HG02642 (cell line): ENCODE measurements at regions not wholly inside any gene's neighbourhood (a gene's known extent, or its start where the extent isn't known, plus 50 kb on each side); places are given as distances from the start of the nearest gene placed in this dataset.
"Not testable (repeated sequence)": the region's sequence is repeated elsewhere in the genome, so short reads cannot be mapped to it uniquely, and the experiment has no call there.

Experiments used
- ATAC-seq: cut with Tn5 transposase; IDR thresholded peaks from one replicate; pipeline ENCODE4 v1.9.1; 2021; ENCODE audit warnings: mild to moderate bottlenecking; ENCODE audit not compliant: unreplicated experiment, poor library complexity

GRCh38 chr6:81073318-81073717 is 679.2 kb downstream of the TENT5A start:
- no peak for ATAC-seq

DNA sequence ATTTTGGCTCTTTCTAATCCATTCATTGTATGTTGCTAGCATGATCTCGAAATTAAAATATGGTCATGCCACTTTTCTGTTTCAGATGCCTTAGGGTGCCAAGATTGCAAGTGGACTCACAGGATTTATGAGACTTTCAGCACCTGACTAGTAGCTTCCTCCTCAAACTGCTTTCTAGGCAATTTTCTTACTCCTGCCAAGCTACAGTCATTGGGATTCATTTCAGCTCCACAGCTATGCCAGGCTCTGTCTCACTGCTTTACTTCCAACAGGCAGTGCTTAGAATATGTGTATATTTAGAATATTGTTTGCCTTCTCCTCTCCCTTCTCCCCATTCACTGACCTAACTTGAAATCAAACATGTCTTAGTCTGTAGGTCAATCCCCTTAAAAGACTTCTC is 681.4 kb downstream of the TENT5A start:
- ATAC-seq = no peak

DNA sequence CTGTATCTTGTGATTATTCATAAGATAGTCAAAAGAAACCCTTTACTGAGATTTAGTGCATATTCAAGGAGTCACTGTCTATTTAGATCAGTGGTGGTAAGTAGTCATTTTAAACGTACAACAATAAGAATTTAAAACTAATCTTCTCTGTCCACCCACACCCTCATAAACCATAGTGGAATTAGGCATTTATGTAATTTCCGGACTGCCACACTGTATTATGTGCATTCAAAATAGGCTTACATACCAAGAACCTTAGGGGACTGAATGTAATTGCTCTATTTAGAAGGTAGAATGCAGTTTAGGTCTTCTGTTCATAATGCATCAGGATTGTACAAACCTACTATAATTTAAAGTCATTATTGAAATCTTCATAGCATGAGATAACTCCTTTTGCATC is 685.4 kb downstream of the TENT5A start:
- ATAC-seq = no peak

GRCh38 chr6:81063891-81064290 is 688.6 kb downstream of the TENT5A start:
- ATAC-seq = no peak

DNA sequence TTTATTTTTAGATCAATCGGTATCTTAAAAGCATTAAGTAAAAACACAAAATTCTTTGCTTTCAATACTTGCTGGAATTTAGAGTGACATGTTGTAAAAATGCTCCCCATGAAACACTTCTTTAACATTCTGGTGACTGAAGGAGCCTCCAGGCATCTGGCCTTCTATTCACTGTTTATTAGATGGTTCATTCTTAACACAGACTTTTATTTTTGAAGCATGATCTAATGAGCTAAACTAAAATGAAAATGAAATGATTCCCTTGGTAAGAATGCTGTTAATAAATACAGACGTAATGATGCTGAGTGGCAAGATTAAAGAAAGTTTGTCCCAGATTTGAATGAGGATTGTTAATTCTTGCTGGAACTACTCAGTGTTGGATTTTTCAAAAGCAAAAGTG is 698.4 kb downstream of the TENT5A start:
- ATAC-seq = no peak

DNA sequence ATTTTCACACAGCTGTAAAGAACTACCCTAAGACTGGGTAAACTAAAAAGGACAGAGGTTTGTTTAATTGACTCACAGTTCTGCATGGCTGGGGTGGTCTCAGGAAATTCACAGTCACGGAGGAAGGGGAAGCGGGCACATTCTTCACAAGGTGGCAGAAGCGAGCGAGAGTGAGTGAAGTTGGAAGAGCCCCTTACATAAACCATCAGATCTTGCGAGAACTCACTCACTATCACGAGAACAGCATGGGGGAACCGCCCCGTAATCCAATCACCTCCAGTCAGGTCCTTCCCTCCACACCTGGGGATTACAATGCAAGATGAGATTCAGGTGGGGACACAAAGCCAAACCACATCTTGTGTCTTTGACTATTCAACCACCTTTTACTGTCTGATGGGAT is 700.5 kb downstream of the TENT5A start:
- no peak for ATAC-seq

- ATAC-seq = no peak
Observed at GRCh38 chr6:81049425-81050042, 702.9 kb downstream of the TENT5A start.

DNA sequence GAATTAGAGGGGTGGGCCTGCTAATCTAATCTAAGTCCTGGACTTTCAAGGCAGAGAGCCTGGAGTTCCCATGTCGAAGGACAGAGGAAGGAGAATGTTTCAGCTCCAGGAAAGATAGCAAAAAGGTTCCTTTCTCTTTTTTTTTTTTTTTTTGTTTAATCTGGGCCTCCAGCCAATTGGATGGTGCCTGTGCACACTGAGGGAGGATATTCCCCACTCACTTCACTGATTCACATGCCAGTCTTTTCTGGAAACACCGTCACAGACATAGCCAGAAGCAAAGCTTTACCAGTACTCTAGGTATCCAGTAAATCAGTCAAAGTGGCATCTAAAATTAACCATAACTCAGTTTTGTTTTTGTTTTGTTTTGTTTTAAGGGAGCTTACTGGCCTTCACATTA is 721.1 kb downstream of the TENT5A start:
- no peak for ATAC-seq

DNA sequence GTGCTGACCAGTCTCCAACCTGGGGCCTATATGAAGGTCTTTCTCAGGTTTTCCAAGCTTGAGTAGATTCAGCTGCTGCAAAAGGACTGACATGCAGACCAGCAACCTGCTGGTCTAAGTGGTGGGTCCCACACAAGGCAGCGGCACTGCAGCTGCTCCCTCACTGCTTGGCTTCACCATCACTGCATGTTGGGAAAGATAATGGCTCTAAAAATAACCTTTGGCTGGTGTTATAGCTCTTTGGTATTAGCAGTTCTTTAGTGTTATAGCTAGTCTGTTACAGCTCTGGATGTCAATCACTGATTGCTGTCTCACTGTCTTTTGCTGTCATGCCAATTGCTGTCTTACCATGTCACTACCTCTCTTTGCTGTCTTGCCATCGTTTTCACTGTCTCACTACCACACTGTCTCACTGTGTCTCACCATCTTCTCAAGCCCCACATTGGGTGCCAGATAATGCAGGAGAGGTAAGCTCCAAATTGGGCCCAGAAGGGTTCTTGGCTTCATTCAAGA is 726.4 kb downstream of the TENT5A start:
- no peak for ATAC-seq

DNA sequence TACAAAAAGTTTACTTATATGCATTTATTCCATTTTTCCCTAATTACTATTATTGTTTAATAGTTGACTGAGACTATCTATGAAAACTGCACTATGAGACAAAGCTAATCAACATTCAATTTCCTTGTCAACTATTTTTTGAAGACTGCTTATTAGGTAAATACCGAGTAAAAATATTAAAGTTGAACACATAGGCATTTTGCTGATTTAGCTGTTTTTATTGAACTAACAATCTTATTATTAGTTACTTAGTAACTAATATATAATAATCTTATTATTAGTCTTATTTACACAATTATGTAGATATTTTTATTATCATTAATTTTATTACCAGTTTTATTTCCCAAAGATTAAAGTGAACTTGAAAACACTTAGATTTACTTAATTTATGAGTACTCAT is 728.8 kb downstream of the TENT5A start:
- ATAC-seq = no peak

DNA sequence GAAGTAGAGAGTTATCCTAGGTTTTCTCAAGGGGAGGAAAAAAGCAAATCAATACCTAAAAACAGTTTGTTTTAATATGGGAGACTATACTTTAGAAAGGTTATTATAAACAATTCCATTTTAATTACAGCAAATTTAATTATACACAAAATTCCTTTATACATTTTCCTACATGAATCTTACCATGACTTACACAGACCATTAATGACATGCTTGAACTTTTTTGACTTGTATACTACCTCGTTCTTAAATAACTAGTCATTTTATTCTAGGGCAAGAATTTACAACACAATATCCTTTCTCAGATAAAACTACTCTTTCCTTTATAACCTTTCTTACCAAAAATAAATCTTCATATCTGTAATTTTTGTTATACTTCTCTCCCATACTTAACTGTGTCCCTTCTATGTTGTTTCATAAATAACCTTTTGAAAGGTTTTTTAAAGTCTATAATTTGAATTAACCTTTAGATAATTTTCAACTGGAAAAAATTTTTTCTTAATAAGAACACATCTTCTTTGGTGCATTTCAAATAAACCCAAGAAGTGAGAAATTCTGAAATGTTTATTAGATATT is 729.4 kb downstream of the TENT5A start:
- ATAC-seq = no peak

- ATAC-seq = not testable (repeated sequence)
Observed at GRCh38 chr6:81017586-81017985, 734.9 kb downstream of the TENT5A start.

DNA sequence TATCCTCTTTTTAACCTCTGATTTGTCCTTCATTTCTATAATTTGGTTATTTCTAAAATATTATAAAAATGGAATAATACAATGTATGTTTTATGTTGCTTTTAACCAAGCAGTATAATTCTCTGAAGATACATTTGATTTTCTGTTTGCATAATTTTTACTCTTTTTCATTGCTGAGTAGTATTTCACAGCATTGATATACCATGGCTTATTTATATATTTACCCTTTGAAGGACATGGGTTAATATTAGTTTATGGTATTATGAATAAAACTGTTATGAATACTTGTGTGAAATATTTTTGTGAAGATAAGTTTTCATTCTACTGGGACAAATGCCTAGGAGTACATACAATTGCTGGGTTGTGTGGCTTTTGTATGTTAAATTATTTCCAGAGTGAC is 748.6 kb downstream of the TENT5A start:
- no peak for ATAC-seq

GRCh38 chr6:81003156-81003555 is 749.3 kb downstream of the TENT5A start:
- no peak for ATAC-seq

DNA sequence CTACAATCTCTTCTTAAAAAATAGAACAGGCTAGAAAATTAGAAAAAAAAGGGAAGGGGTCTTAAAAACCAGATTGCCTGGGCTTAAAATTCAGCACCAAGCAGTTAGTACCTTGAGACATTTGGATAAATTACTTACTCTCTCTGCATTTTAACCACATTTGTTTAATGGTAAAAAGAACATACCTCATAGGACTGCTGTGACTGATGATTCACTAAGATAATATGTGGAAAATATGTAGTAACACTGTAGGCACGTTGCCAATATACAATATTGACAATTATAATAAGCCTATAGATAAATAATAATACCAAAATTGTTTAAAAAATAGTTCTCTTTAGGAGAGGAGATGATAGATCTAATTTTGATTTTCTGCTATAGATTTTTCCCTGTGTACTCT is 750.4 kb downstream of the TENT5A start:
- no peak for ATAC-seq

- ATAC-seq = no peak
Observed at GRCh38 chr6:80991316-80991715, 761.2 kb downstream of the TENT5A start.

GRCh38 chr6:80988892-80989291 is 763.6 kb downstream of the TENT5A start:
- no peak for ATAC-seq

DNA sequence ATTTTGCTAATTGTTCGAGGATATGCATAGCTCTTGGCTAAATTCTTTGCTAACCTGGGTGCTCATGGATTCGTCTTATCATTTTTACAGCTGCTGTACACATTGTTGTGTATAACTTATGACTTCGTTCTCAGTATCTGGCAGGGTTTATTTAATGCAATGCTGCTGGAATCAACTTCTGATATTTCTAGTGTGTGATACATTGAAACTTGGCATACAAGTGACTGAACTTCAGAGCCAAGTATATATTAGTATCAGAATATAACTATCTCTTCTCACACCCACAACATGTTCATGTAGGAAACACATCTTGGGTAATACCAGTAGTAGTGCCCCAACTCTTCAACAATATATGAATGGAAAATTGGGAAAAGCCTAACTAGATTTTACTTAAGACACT is 764.2 kb downstream of the TENT5A start:
- ATAC-seq = no peak

- not testable (repeated sequence) for ATAC-seq
Observed at GRCh38 chr6:80981226-80981625, 771.3 kb downstream of the TENT5A start.

DNA sequence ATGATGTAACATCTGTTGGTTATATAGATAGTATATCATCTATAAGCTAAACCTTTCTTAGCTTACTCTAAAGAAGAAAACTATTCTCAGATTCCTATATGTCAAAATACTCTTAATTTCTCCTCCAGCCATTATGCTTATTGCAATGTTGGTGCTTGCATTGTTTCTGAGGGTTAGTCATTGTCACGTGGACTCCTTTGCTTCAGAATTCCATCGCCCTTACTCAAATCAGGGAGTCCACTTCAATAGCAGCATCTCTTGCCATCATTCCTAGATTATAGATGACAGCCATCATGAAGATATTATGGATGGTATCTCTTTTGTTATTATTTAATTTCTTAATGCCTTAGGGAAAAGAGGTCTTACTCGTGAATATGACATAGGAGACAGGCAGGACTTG is 776.1 kb downstream of the TENT5A start:
- ATAC-seq = no peak

DNA sequence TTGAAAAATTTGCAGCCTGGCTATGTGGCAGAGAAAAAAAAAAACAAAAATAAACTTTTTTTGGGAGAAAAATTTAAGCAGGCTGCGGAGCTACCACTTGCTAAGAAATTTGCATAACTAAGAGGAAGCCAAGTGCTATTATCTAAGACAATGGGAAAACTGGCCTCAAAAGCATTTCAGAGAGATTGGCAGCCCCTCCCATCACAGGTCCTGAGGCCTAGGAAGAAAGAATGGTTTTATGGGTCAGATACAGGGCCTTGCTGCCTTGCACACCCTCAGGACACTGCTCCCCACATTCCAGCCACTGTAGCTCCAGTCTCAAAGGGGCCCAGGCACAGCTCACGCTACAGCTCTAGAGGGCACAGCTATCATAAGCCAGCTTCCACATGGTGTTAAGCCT is 777.9 kb downstream of the TENT5A start:
- no peak for ATAC-seq

DNA sequence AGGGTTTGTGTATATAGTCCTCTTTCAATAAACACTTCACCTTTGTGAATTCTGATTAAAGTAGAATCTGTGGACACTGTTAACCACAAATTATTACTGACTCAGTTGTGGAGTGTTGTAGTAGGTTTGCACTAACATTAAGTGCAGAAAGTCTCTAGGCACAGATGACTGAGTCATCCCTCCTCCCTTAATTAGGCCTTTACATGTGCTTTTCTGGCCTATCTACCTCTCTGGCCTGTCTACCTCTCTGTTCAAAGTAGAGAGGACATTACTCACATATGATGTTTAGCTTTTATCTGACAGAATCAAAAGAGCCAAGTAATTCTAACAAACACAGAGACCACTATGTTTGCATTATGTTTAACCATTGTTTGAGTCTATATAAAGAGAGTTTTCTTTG is 783.0 kb downstream of the TENT5A start:
- no peak for ATAC-seq
